IMR-90 (cell line): ENCODE measurements at regions not wholly inside any gene's neighbourhood (a gene's known extent, or its start where the extent isn't known, plus 50 kb on each side); places are given as distances from the start of the nearest gene placed in this dataset.

ENCODE experiments used
- ATAC-seq: fragments of 200-7000 bp; cut with Tn5 transposase; 2 replicates; pipeline ENCODE4 v1.9.1; 2020; ENCODE audit warnings: low read depth, mild to moderate bottlenecking, moderate library complexity
- BruUV-seq: library from RNA; stranded (reverse); fragments of 400-500 nt; replicated peaks from 2 replicates; lab custom pipeline; 2021; lab: Mats Ljungman, UMichigan
- CTCF ChIA-PET: fragments of 300-600 bp; formaldehyde crosslinking; extraction: SDS; loops from one replicate; lab custom pipeline; 2021; ENCODE audit warnings: antibody characterized with exemption; lab: Yijun Ruan, JAX
- POLR2A ChIA-PET: fragments of 300-600 bp; sonication (Branson Sonifier 250); formaldehyde crosslinking; loops from one replicate; lab custom pipeline; 2022; ENCODE audit warnings: antibody characterized with exemption; ENCODE audit not compliant: unreplicated experiment; lab: Charles Lee
- DNase-seq: peaks from one replicate; pipeline ENCODE4 v3.0.0; 2013
- H2AFZ ChIP-seq: replicated peaks from 2 replicates; pipeline ENCODE3; 2013; ENCODE audit warnings: low read length, mild to moderate bottlenecking; ENCODE audit not compliant: poor library complexity
- H2AK5ac ChIP-seq: 2 replicates; pipeline ENCODE4 v1.6.1; 2013; ENCODE audit warnings: low read depth, low read length, inconsistent platforms
- H2AK9ac ChIP-seq: replicated peaks from 2 replicates; pipeline ENCODE3; 2013; ENCODE audit warnings: mild to moderate bottlenecking, low read depth, low read length, moderate library complexity; ENCODE audit not compliant: poor library complexity
- H2BK120ac ChIP-seq: 2 replicates; pipeline ENCODE4 v1.6.1; 2013; ENCODE audit warnings: low read depth, low read length, inconsistent platforms
- H2BK15ac ChIP-seq: 3 replicates; pipeline ENCODE4 v1.6.1; 2013; ENCODE audit warnings: low read depth, low read length, inconsistent platforms
- H2BK20ac ChIP-seq: 2 replicates; pipeline ENCODE4 v1.6.1; 2013; ENCODE audit warnings: low read depth, mild to moderate bottlenecking, inconsistent platforms, low read length, moderate library complexity
- H2BK5ac ChIP-seq: 2 replicates; pipeline ENCODE4 v1.6.1; 2013; ENCODE audit warnings: mild to moderate bottlenecking, low read depth, low read length, inconsistent platforms; ENCODE audit not compliant: poor library complexity, severe bottlenecking
- H3K14ac ChIP-seq: replicated peaks from 2 replicates; pipeline ENCODE4 v1.6.1; 2013; ENCODE audit warnings: low read depth, low read length, inconsistent platforms
- H3K18ac ChIP-seq: 2 replicates; pipeline ENCODE4 v1.6.1; 2013; ENCODE audit warnings: low read depth, low read length, control low read depth
- H3K23ac ChIP-seq: 2 replicates; pipeline ENCODE4 v1.6.1; 2013; ENCODE audit warnings: low read depth, low read length, inconsistent platforms
- H3K27ac ChIP-seq: 2 replicates; pipeline ENCODE4 v1.5.1; 2013; ENCODE audit warnings: mild to moderate bottlenecking, control low read depth, low read length; ENCODE audit not compliant: insufficient read depth
- H3K27me3 ChIP-seq: 2 replicates; pipeline ENCODE4 v1.6.1; 2013; ENCODE audit warnings: low read length; ENCODE audit not compliant: control insufficient read depth, insufficient read depth
- H3K36me3 ChIP-seq: 2 replicates; pipeline ENCODE4 v1.6.1; 2013; ENCODE audit warnings: low read length, mixed read lengths; ENCODE audit not compliant: control insufficient read depth, insufficient read depth
- H3K4ac ChIP-seq: 2 replicates; pipeline ENCODE4 v1.6.1; 2013; ENCODE audit warnings: low read depth, low read length, inconsistent platforms
- H3K4me1 ChIP-seq: 2 replicates; pipeline ENCODE4 v1.6.1; 2013; ENCODE audit warnings: low read length, mixed read lengths; ENCODE audit not compliant: control insufficient read depth, insufficient read depth
- H3K4me2 ChIP-seq: 2 replicates; pipeline ENCODE4 v1.6.1; 2013; ENCODE audit warnings: low read depth, mild to moderate bottlenecking, control low read depth, low read length, moderate library complexity
- H3K4me3 ChIP-seq: 2 replicates; pipeline ENCODE4 v1.5.1; 2013; ENCODE audit warnings: low read depth, mild to moderate bottlenecking, control low read depth, low read length, moderate library complexity; ENCODE audit not compliant: insufficient read depth
- H3K56ac ChIP-seq: 2 replicates; pipeline ENCODE4 v1.6.1; 2013; ENCODE audit warnings: low read length, inconsistent platforms; ENCODE audit not compliant: insufficient read depth; ENCODE audit errors: extremely low read depth
- H3K79me1 ChIP-seq, 2 experiments: 2 replicates each; pipeline ENCODE4 v1.6.1; 2013; ENCODE audit warnings: low read length in 2 of 2, inconsistent platforms in 1 of 2, low read depth in 1 of 2
- H3K9ac ChIP-seq: 2 replicates; pipeline ENCODE4 v1.6.1; 2013; ENCODE audit warnings: low read depth, low read length, control low read depth
- H3K9me1 ChIP-seq: 2 replicates; pipeline ENCODE4 v1.6.1; 2013; ENCODE audit warnings: low read length, inconsistent platforms; ENCODE audit not compliant: insufficient read depth
- H3K9me3 ChIP-seq: 2 replicates; pipeline ENCODE4 v1.6.1; 2013; ENCODE audit warnings: low read length; ENCODE audit not compliant: control insufficient read depth, insufficient read depth
- H4K20me1 ChIP-seq: 2 replicates; pipeline ENCODE4 v1.6.1; 2013; ENCODE audit warnings: low read length, inconsistent platforms; ENCODE audit not compliant: insufficient read depth
- H4K5ac ChIP-seq: 2 replicates; pipeline ENCODE4 v1.6.1; 2013; ENCODE audit warnings: mild to moderate bottlenecking, low read depth, low read length, control low read depth
- H4K8ac ChIP-seq, 2 experiments: 2 replicates each; pipeline ENCODE4 v1.6.1; 2013; ENCODE audit warnings: low read depth in 2 of 2, low read length in 2 of 2, control low read depth in 1 of 2, inconsistent platforms in 1 of 2
- H4K91ac ChIP-seq: 2 replicates; pipeline ENCODE4 v1.6.1; 2013; ENCODE audit warnings: low read depth, low read length, inconsistent platforms; ENCODE audit not compliant: insufficient read depth
- BHLHE40 ChIP-seq: fragments of 150-350 bp; IDR thresholded peaks from 2 replicates; pipeline ENCODE4 v1.6.1; 2016; ENCODE audit warnings: mild to moderate bottlenecking, low read depth, low read length
- CEBPB ChIP-seq: IDR thresholded peaks from 2 replicates; pipeline ENCODE4 v1.6.1; 2012; ENCODE audit warnings: low read depth, low read length, improper control_type of control experiment
- CHD1 ChIP-seq: IDR thresholded peaks from 2 replicates; pipeline ENCODE4 v1.6.1; 2012; ENCODE audit warnings: low read depth, low read length, improper control_type of control experiment
- CTCF ChIP-seq: conservative IDR thresholded peaks from 2 replicates; pipeline ENCODE4 v1.5.1; 2012; ENCODE audit warnings: mild to moderate bottlenecking, low read depth, low read length, improper control_type of control experiment
- ELK1 ChIP-seq: fragments of 150-350 bp; IDR thresholded peaks from 2 replicates; pipeline ENCODE4 v1.6.1; 2016; ENCODE audit warnings: low read depth, mild to moderate bottlenecking, low read length, moderate library complexity, borderline replicate concordance
- FOS ChIP-seq: fragments of 150-350 bp; IDR thresholded peaks from 2 replicates; pipeline ENCODE4 v1.6.1; 2016; ENCODE audit warnings: low read depth, low read length
- MAFK ChIP-seq: IDR thresholded peaks from 2 replicates; pipeline ENCODE4 v1.6.1; 2012; ENCODE audit warnings: low read depth, low read length, improper control_type of control experiment
- MAZ ChIP-seq: IDR thresholded peaks from 2 replicates; pipeline ENCODE4 v1.6.1; 2012; ENCODE audit warnings: low read depth, mild to moderate bottlenecking, low read length, improper control_type of control experiment, moderate library complexity, borderline replicate concordance
- MXI1 ChIP-seq: IDR thresholded peaks from 2 replicates; pipeline ENCODE4 v1.6.1; 2012; ENCODE audit warnings: low read depth, mild to moderate bottlenecking, low read length, moderate library complexity, borderline replicate concordance
- NFE2L2 ChIP-seq: fragments of 150-350 bp; IDR thresholded peaks from 2 replicates; pipeline ENCODE4 v1.6.1; 2016; ENCODE audit warnings: low read depth, mild to moderate bottlenecking, low read length
- POLR2A ChIP-seq: IDR thresholded peaks from 2 replicates; pipeline ENCODE4 v1.6.1; 2012; ENCODE audit warnings: mild to moderate bottlenecking, low read depth, low read length
- RAD21 ChIP-seq: IDR thresholded peaks from 2 replicates; pipeline ENCODE4 v1.6.1; 2012; ENCODE audit warnings: low read length, improper control_type of control experiment
- RCOR1 ChIP-seq: IDR thresholded peaks from 2 replicates; pipeline ENCODE4 v1.6.1; 2012; ENCODE audit warnings: mild to moderate bottlenecking, low read length, improper control_type of control experiment; ENCODE audit not compliant: insufficient replicate concordance
- RFX5 ChIP-seq: IDR thresholded peaks from 2 replicates; pipeline ENCODE4 v1.8.0; 2012; ENCODE audit warnings: low read depth, mild to moderate bottlenecking, low read length, moderate library complexity
- SMC3 ChIP-seq: fragments of 150-350 bp; IDR thresholded peaks from 2 replicates; pipeline ENCODE4 v1.6.1; 2016; ENCODE audit warnings: low read depth, mild to moderate bottlenecking, antibody characterized with exemption, low read length, moderate library complexity
- WGBS, 2 experiments: methylation state at CpG; one replicate each; pipeline versions ENCODE4 v1.1.5 to v1.1.7; 2013; ENCODE audit warnings: missing lambda C conversion rate in 2 of 2; ENCODE audit not compliant: insufficient read length in 1 of 2; ENCODE audit errors: extremely low coverage in 2 of 2; 5-methylcytosine and 5-hydroxymethylcytosine counted together
- dilution Hi-C: fragments of 300-500 bp; cut with HindIII; formaldehyde crosslinking; loops from one replicate; pipeline ENCODE4 v1.14.3; 2018; ENCODE audit warnings: low sequenced_read_pairs; ENCODE audit not compliant: unreplicated experiment
- in situ Hi-C: fragments of 300-500 bp; cut with MboI; formaldehyde crosslinking; loops from 3 replicates; pipeline ENCODE4 v1.14.3; 2019; ENCODE audit warnings: low sequenced_read_pairs, inconsistent platforms, mixed read lengths
- intact Hi-C: fragments of 100-400 bp; cut with micrococcal nuclease; formaldehyde crosslinking; loops from 2 replicates; pipeline ENCODE4 v1.10.0; 2022

- Histone ChIP-seq H3K14ac (no peak overlapping the region), H3K79me1 (no peaks in the 10 kb centered on the region), H2BK15ac (no peak overlapping the region), H4K20me1 (no peaks in the 10 kb centered on the region), H2BK5ac (no peak overlapping the region), H3K9me1 (no peaks in the 10 kb centered on the region), H3K23ac (no peak overlapping the region), H3K9ac (no peak overlapping the region), H3K27me3 (no peaks in the 10 kb centered on the region), H3K4me2 (no peak overlapping the region), H3K9me3 (no peaks in the 10 kb centered on the region), H4K5ac (no peak overlapping the region), H2AFZ (no peak overlapping the region), H3K36me3 (no peaks in the 10 kb centered on the region), H2AK9ac (no peak overlapping the region), H3K4ac (no peak overlapping the region), H4K91ac (no peak overlapping the region), H3K56ac (no peak overlapping the region), H3K4me1 (no peaks in the 10 kb centered on the region), H3K4me3 (no peak overlapping the region), H2AK5ac (no peak overlapping the region), H2BK120ac (no peak overlapping the region), H4K8ac (no peak overlapping the region), H2BK20ac (no peak overlapping the region), H3K18ac (no peak overlapping the region), H3K27ac (no peak overlapping the region)
- no CpG with 5 or more reads among the region's 3 CpGs for WGBS, 2 experiments
- in situ Hi-C loops (no loop called here), dilution Hi-C loops (no loop called here), intact Hi-C loops (no loop called here)
- POLR2A ChIA-PET = no interaction called here
- no TSS peak for BruUV-seq
- CTCF ChIA-PET = no interaction called here
- TF ChIP-seq CTCF (no peak), MXI1 (no peak), POLR2A (no peak), FOS (no peak), RAD21 (no peak), NFE2L2 (no peak), ELK1 (no peak), CHD1 (no peak), MAFK (no peak), RFX5 (no peak), BHLHE40 (no peak), RCOR1 (no peak), SMC3 (no peak), CEBPB (no peak), MAZ (no peak)
- ATAC-seq (no peak), DNase-seq (no peak)
Observed at GRCh38 chr6:98286620-98287019, 547.8 kb upstream of the POU3F2 start.
